GM18507 (cell line): ENCODE measurements at regions not wholly inside any gene's neighbourhood (a gene's known extent, or its start where the extent isn't known, plus 50 kb on each side); places are given as distances from the start of the nearest gene placed in this dataset.

Experiments used
- DNase-seq: peaks from one replicate; pipeline ENCODE4 v3.0.0; 2011; ENCODE audit warnings: low read depth; ENCODE audit not compliant: insufficient read length; ENCODE audit errors: extremely low spot score
- FAIRE-seq: peaks from 2 replicates; lab custom pipeline; 2011; peaks lifted over from hg19 to GRCh38; lab: Jason Lieb, UNC

DNA sequence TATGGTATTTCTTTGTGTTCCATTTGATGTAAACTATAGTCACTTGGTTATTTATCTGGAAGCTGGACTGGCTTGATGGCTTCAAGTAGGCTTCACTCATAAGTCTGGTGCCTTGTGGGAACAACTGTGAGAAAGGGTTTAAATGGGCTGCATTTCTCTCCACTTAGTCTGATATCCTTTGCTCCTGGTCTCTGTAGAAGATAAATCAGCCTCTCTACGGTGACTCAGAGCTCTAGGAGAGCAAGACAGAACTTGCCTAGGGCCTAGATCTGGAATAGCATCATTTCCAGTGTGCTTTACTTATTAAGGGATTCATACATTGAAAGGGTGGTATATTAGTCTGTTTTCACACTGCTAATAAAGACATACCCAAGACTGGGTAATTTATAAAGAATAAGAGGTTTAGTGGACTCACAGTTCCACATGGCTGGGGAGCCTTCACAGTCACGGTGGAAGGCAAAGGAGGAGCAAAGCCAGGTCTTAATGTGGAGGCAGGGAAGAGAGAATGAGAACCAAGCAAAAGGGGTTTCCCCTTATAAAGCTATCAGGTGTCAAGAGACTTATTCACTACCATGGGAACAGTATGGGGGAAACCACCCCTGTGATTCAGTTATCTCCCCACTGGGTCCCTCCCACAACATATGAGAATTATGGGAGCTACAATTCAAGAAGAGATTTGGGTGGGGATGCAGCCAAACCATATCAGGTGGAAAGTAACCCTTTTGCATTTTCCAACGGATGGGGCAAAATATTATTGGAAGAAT, 1746.4 kb upstream of the PCDH7 start:
- no peak for FAIRE-seq
- DNase-seq = no peak

DNA sequence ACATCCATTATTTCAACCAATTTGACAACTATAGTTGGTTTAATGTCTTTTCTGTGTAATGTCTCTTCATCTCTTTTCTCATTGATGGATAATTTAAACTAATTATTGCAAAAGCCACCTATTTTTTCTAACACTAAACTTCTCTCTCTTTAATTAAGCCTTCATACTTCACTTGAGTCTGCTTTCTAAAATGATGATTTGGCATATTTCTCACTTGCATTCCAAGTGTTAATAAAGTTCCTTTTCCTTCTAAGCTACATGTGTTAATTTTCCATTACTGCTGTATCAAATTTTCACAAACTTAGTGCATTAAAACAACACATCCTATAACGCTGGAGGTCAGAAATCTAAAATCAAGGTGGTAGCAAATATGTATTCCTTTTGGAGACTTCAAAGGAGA, 1743.8 kb upstream of the PCDH7 start:
- FAIRE-seq (no peak), DNase-seq (no peak)

GRCh38 chr4:29002151-29002550, 1718.0 kb upstream of the PCDH7 start:
- DNase-seq (no peak), FAIRE-seq (no peak)

DNA sequence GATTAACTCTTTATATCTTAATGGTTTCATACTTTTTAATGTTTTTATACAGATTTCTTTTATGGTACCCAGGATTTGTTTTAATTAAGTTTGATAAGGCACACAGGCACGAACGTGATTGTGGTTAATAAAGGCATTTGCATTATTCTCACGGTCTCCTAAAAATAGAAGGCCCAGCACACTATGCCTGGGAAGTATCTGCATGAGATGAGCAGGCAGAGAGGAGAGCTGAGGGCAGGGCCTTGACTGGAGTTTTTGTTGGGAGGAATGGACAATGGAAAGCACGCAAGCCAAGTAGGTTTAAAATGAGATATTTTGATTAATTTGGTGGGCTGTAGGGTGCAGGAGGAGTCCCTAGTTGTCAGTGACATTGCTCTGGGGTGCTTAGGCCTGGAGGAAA, 1714.3 kb upstream of the PCDH7 start:
- FAIRE-seq (no peak), DNase-seq (no peak)

- DNase-seq (no peak), FAIRE-seq (no peak)
These were observed 1710.3 kb upstream of the PCDH7 start for GRCh38 chr4:29009908-29010307.

GRCh38 chr4:29013341-29013740, 1706.8 kb upstream of the PCDH7 start:
- DNase-seq (no peak), FAIRE-seq (no peak)

DNA sequence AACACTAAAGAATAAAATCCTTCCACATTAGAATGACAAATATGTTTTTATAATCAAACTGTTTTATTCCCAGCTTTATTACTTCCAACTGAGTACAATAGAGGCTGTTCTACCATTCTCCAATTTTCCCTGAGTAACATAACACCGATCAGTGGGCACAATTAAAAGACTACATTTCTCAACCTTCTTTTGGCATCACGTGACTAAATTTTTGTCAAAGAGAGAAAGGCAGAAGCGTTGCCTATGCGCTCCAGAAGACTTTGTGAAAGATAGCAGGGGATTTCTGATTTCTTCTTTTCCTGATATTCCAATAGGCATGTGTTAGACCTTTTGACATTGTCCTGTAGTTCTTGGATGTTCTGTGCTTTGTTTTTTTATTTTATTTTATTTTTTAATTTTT, 1705.6 kb upstream of the PCDH7 start:
- FAIRE-seq = no peak
- no peak for DNase-seq

GRCh38 chr4:29033703-29034102, 1686.5 kb upstream of the PCDH7 start:
- FAIRE-seq (no peak), DNase-seq (no peak)

- DNase-seq (no peak), FAIRE-seq (no peak)
These were observed 1682.7 kb upstream of the PCDH7 start for GRCh38 chr4:29037501-29037900.

DNA sequence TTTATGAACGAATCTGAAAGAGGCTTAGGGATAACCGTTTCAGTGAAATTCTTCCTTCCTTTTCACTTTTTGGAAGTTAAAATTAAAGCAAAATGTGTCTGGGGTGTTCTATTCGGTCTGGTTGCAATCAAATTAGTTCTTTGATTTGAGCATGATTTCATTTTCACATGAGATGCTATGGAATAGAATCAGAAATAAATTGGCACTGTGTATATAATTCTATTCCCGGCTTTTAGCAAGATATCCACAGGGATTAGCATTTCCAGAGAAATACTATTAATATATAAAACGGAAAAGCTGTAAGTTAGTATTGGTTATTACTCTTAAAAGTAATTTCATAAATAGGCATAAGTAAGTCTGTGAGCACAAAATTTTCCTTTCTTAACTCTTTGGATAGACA, 1676.8 kb upstream of the PCDH7 start:
- DNase-seq = no peak
- FAIRE-seq = no peak

DNA sequence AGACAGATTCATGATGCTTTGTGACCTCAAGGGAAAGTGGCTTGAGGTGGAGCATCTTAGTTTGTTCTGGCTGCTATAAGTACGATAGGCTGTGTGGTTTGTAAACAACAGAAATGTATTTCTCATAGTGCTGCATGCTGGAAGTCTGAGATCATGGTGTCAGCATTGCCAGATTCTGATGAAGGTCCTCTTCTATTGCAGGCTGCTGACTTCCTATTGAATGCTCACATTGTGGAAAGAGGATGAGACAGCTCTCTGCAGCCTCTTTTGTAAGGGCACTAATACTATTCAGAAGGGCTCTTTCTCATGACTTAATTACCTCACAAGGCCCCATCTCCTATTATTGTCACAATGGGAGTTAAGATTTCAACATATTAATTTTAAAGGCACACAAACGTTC, 1674.0 kb upstream of the PCDH7 start:
- FAIRE-seq = no peak
- DNase-seq = no peak

- FAIRE-seq = no peak
- DNase-seq = no peak
These were observed 1673.4 kb upstream of the PCDH7 start for GRCh38 chr4:29046781-29047180.

GRCh38 chr4:29047341-29048041, 1672.7 kb upstream of the PCDH7 start:
- DNase-seq = no peak

GRCh38 chr4:29051381-29051965, 1668.7 kb upstream of the PCDH7 start:
- FAIRE-seq (no peak), DNase-seq (no peak)

More at GRCh38 chr4:29047341-29048041, 1672.7 kb upstream of the PCDH7 start:
- FAIRE-seq = no peak

- FAIRE-seq = no peak
These were observed 1667.9 kb upstream of the PCDH7 start for GRCh38 chr4:29052266-29052665.

DNA sequence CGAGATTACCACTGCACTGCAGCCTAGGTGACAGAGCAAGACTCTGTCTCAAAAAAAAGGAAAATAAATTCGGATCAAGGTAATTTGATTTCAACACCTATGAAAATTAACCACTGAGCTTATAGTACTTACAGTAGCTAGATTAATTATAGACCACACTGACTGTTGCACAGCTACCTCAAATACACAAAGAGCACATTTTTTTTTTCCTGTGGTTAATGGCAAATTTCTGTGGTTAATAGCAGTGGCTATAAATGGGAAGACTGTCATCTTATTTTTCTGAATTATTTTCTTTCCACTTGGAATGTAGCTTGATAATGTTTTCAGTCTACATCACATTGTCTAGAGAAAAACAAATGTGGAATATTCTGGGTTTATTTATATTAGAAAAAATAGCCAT, 1661.6 kb upstream of the PCDH7 start:
- no peak for FAIRE-seq

More at GRCh38 chr4:29052266-29052665, 1667.9 kb upstream of the PCDH7 start:
- no peak for DNase-seq

DNA sequence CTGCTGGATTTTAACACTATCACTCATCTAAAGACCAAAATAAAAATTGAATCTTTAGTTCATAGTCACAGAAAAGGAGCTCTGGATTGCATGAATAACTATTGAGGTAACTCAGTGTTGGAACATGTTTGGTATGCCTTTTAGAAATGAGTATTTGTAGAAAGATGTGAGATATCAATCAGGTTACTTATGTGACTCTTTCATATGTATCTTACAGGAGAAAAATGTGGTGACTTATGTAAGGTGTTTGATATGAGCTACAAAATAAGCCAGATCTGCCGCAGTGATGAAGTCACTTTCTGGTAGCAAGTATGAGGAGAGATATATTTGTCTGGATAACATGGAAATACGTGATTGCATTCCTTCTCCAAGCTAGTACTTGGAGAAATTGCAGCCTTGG, 1653.3 kb upstream of the PCDH7 start:
- FAIRE-seq = no peak
- no peak for DNase-seq

More for the DNA sequence above, 1661.6 kb upstream of the PCDH7 start:
- DNase-seq = no peak

GRCh38 chr4:29073571-29073970, 1646.6 kb upstream of the PCDH7 start:
- DNase-seq (no peak), FAIRE-seq (no peak)

DNA sequence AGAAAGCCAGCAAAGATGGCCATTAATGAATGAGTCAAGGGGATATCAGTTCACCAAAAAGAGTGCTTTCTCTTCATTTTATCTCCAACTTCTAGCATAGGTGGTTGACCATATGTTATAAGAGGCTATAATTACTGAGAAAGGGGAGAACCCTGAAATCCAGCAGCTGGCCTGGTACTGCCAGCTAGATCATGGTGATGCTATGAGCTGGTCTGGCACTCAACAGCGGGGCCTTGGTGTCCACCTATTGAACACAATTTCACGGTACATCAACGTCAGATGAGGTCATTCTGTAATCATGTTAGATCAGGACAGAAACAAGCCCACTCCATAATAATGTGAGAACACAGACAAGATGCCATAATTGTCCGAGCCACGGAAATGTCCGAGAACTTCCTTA, 1644.8 kb upstream of the PCDH7 start:
- DNase-seq = no peak
- no peak for FAIRE-seq

DNA sequence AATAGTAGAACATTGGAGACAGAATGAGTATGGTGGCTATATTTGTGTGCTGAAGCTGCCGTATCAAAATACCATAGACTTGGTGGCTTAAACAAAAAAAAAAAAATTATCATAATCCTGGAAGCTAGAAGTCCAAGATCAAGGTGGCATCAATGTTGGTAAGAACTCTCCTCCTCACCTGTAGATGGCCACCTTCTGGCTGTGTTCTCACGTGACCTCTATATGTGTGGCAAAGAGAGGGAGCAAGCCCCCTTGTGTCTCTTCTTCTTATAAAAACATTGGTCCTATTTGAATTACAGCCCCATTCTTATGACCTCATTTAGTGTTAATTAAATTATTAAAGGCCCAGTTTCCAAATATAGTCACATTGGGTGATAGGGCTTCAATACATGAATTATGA, 1640.9 kb upstream of the PCDH7 start:
- no peak for FAIRE-seq
- DNase-seq = no peak
